IPS-NIHi7 (cell line): ENCODE measurements at regions not wholly inside any gene's neighbourhood (a gene's known extent, or its start where the extent isn't known, plus 50 kb on each side); places are given as distances from the start of the nearest gene placed in this dataset.
"Not testable (repeated sequence)": the region's sequence is repeated elsewhere in the genome, so short reads cannot be mapped to it uniquely, and the experiment has no call there.

Experiments used
- DNase-seq: peaks from one replicate; pipeline ENCODE4 v3.0.0; 2012; ENCODE audit warnings: mixed read lengths; ENCODE audit errors: extremely low spot score

DNA sequence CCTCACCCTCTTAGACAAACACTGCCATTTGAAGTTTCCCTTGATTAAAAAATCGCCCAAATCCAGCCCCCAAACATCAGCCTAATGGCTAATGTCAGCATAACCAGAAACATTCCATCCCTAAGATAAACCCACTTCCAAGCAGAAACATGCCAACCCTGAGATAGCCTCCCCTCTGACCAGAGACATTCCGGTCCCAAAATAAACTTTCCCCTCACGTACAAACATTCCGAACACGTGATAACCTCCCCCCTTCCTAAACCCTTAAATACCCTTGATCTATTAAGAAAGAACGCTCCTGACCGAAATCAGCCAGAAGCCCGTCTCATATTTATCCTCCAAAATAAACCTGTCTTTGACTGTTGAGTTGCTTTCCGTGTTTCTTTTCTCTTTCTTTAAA is 237.2 kb downstream of the ASMT start:
- no peak for DNase-seq

DNA sequence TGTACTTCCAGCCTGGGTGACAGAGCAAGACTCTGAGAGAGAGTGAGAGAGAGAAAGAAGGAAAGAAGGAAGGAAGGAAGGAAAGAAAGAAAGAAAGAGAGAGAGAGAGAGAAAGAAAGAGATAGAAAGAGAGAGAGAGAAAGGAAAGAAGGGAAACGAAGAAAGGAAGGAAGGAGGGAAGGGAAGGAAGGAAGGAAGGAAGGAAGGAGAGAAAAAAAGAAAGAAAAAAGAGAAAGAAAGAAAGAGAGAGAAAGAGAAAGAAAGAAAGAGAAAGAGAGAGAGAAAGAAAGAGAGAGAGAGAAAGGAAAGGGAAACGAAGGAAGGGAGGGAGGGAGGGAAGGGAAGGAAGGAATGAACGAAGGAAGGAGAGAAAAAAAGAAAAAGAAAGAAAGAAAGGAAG is 238.6 kb downstream of the ASMT start:
- DNase-seq = no peak

DNA sequence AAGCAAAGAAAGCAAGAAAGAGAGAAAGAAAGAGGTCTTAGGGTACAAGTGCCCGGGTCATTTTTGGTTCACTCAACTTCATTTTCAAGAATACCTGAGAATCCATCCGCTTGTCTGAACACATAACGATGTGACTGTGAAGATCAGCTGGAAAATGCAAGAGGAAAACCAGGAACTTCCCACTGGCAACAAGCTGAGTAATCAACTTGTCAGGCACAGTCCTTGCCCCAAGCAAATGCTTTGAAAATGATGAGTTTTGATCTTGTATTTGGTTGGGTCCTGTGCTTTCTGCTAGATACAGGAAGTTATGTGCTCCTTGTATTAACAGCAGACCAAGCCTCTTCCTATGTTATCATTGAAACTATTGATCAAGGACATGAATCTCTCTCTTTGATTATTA is 239.1 kb downstream of the ASMT start:
- DNase-seq = no peak

DNA sequence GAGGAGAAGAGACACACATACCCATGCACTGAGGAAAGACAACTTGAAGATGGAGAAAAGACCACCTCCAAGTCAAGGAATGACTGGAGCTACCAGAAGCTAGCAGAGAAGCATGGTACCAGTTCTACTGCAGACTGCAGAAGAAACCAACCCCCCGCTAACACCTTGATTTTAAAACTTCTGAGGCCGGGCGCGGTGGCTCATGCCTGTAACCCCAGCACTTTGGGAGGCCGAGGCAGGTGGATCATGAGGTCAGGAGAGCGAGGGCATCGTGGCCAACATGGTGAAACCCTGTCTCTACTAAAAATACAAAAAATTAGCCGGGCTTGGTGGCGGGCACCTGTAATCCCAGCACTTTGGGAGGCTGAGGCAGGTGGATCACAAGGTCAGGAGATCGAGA is 240.0 kb downstream of the ASMT start:
- DNase-seq = not testable (repeated sequence)

DNA sequence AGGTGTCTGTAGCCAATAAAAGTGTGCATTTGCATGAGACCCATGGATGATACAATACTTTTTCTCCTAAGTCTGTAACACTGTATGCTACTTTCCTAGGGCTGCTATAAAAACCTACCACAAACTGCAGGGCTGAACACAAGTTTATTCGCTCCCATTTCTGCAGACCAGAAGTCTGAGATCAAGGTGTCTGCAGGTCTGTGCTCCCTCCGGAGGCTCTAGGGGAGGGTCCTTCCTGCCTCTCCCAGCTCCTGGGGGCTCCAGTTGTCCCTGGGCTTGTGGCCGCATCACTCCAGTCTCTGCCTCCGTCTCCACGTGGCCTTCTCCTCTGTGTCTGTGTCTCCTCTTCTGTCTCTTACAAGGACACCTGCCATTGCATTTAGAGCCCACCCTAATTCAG is 244.4 kb downstream of the ASMT start:
- not testable (repeated sequence) for DNase-seq

DNA sequence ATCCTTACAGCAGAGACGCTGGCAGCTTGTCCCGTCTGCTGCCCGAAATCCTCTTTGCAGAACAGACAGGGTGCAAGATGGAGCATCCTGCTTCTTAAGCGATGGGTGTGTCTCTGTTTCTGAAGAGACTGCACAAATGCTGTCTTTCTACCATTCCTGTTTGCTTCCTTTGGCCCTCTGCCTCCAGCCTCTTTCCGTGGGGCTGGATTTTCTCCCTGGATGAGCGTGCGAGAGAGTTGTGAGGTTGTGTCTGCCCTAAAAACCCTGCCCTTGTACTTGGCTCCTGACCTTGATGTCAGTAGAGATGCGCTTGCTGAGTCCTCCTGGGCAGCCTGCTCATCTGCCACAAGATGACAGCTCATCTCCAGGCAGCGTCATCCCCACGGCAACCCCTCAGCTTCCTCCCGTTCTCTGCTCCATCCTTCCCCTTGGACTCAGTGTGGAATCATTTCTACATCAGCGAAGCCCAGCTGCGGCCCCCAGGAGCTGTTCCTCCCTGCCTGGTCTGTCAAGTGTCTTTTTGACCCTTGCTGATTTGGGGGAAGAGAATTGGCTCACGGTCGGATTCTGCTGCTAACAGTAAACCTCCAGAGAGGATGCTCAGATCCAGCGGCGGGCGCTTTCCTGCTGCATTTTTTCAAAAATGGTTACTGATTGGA is 246.2 kb downstream of the ASMT start:
- DNase-seq = no peak

DNA sequence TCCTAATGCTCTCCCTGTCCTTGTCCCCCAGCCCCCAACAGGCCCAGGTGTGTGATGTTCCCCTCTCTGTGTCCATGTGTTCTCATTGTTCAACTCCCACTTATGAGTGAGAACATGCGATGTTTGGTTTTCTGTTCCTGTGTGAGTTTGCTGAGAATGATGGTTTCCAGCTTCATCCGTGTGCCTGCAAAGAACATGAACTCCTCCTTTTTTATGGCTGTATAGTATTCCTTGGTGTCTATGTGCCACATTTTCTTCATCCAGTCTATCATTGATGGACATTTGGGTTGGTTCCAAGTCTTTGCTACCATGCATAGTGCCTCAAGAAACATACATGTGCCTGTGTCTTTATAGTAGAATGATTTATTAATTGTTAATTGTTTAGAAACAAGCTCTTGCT is 249.1 kb downstream of the ASMT start:
- not testable (repeated sequence) for DNase-seq

DNA sequence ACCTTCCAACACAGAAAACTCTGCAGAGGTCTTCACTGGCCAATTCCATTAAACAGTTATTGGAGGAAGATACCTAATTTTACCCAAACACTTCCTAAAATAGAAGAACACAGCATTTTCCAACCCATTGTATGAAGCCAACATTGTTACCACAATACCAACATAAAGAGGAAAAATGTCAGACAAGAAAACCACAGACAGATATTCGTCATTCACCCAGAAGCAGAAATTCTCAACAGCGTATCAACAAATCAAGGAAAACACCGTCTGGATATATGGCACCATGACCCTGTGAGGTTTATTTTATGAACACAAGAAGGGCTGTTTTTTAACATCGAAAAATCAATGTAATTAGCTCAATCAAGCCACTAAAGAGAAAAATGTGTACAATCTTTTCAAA is 255.6 kb downstream of the ASMT start:
- DNase-seq = no peak

DNA sequence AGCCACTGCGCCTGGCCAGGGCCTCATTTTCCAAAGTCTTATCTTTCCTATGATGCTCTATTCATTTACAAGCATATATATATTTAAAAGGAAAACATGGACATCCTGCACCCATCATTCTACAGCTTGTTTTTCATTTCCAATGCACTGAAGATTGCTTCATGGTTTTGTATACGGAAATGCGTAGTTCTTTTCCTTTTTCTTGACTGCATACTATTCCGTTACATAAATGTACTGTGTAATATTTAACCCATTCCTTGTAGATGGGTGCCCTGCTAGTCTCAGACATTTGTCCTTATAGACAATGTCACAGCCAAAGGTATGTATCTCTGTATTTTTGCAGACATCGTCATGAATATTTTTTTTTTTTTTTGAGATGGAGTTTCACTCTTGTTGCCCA is 257.0 kb downstream of the ASMT start:
- DNase-seq = no peak

- no peak for DNase-seq
These were observed 258.8 kb downstream of the ASMT start for GRCh38 chrX:1873671-1874070.

GRCh38 chrX:1874416-1874815 is 259.6 kb downstream of the ASMT start:
- DNase-seq = no peak

DNA sequence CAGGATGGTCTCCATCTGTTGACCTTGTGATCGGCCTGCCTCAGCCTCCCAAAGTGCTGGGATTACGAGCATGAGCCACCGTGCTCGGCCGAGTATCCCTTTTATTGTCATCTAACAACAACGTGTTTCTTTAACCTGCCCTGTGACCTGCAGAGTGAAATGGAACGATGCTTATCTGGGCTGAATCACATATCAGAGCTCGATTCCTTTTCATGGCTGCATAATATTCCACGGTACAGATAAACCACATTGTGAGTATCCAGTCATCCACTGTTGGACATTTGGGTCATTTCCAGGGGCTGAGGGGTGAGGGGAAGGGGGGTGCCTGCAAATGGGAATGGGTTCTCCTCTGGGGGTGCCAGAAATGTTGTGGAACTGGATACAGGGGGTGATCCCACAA is 260.0 kb downstream of the ASMT start:
- no peak for DNase-seq

GRCh38 chrX:1876041-1876440 is 261.2 kb downstream of the ASMT start:
- DNase-seq = no peak

DNA sequence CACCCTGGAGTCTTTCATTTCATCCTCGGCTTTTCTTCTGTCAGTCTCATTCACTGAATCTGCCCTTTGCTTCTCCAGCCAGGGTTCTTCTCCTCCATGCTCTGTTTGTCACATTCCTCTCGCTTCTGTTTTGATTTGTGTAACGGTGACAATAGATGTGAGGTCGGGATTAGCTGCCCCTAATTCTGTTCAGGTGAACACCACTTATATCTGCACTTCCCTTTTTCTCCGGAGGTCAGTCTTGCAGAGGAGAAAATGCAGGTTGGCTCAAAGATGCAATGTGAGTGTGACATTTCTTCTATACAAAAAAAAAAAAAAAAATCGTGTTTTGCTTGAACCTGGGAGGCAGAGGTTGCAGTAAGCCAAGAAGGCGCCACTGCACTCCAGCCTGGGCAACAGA is 262.9 kb downstream of the ASMT start:
- DNase-seq = no peak

DNA sequence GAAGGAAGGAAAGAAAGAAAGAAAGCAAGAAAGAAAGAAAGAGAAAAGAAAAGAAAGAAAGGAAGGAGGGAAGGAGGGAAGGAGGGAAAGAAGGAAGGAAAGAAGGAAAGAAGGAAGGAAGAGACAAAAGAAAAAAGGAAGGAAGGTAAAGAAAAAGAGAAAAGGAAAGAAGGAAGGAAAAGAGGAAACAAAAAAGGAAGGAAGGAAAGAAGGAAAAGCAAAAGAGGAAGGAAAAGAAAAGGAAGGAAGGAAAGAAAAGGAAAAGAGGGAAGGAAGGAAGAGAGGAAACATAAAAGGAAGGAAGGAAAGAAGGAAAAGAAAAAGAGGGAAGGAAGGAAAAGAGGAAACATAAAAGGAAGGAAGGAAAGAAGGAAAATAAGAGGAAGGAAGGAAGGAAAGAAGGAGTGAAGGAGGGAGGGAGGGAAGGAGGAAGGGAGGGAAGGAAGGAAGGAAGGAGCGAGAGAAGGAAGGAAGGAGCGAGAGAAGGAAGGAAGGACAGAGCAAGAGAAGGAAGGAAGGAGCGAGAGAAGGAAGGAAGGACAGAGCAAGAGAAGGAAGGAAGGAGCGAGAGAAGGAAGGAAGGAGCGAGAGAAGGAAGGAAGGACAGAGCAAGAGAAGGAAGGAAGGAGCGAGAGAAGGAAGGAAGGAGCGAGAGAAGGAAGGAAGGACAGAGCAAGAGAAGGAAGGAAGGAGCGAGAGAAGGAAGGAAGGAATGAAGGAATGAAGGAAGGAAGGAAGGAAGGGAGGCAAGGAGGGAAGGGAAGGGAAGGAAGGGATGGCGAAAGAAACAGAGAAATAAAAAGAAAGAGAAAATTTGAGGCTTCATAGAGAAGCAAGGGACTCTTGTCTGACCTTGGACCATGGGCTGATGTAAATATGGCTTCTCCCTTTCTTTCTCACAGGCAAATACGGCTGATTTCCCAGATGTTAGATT is 266.3 kb downstream of the ASMT start:
- DNase-seq = not testable (repeated sequence)

DNA sequence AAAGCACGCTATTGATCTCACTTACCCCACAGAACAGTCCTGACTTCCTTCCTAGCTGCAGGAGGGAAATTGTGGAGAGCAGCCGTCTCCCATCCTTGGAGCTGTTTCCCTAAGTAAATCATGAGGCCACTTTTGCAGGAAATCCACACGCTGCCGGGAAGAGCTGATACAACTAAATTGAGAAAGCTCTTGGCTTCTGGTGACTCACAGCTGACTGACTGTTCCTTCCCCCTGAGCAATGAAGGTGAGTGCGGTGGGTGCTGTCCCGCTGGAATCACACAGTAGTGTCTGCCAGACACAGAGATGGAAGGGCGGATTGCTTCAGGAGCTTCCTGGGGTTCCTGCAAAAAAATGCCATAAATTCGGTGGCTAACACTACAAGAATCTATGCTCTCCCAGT is 268.9 kb downstream of the ASMT start:
- DNase-seq = no peak

- no peak for DNase-seq
These were observed 269.6 kb downstream of the ASMT start for GRCh38 chrX:1884446-1884845.

DNA sequence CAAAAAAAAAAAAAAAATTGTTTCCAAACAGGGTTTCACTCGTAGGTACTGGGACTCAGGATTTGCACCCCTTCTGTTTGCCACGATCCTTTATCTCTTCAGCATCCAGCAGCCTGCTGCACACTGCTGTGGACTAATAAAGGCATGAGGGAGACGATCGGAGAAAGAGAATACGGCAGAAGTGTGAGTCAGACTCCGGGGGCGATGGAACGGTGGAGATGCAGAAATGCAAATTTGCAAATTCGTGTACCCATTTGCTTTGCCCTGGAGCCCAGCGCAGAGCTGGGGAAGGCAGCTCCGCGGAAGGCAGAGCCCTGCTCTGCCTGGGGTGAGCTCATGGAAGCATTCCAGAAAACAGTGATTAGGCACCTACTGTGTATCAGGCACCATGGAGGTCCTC is 270.3 kb downstream of the ASMT start:
- no peak for DNase-seq

- not testable (repeated sequence) for DNase-seq
These were observed 273.4 kb downstream of the ASMT start for GRCh38 chrX:1888305-1888704.

DNA sequence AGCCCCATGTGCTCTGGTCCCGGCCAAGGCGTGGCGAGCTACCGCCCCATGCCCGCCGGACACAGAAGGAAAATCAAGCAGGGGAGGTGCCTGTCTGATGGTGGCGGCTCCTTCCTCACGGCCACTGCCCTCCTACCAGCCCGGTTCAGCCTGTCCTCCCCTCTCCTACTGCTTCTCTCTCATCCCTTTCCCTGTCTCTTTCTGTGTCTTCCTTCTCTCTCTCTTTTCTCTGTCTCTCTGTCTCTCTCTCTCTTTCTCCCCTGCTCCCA is 279.1 kb downstream of the ASMT start:
- no peak for DNase-seq

- DNase-seq = no peak
These were observed 279.9 kb downstream of the ASMT start for GRCh38 chrX:1894740-1895139.

DNA sequence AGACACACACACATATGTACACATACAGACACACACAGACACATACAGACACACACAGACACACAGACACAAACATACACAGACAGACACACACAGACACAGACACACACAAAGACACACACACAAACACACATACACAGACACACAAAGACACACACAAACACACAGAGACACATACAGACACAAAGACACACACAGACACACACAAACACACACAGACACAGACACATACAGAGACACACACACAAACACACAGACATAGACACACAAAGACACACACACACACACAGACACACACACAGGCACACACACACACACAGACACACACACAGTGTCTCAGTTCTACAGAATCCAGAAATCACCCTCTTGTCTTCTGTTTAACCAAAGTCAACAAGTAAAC is 280.7 kb downstream of the ASMT start:
- DNase-seq = no peak

GRCh38 chrX:1899841-1900240 is 285.0 kb downstream of the ASMT start:
- no peak for DNase-seq

GRCh38 chrX:1902901-1903235 is 288.0 kb downstream of the ASMT start:
- no peak for DNase-seq
